HG02870 (cell line): ENCODE measurements at regions not wholly inside any gene's neighbourhood (a gene's known extent, or its start where the extent isn't known, plus 50 kb on each side); places are given as distances from the start of the nearest gene placed in this dataset.
"Not testable (repeated sequence)": the region's sequence is repeated elsewhere in the genome, so short reads cannot be mapped to it uniquely, and the experiment has no call there.

Experiments
- ATAC-seq: cut with Tn5 transposase; IDR thresholded peaks from one replicate; pipeline ENCODE4 v1.9.1; 2021; ENCODE audit warnings: mild to moderate bottlenecking, moderate library complexity; ENCODE audit not compliant: unreplicated experiment

- ATAC-seq: no peak
Observed at GRCh38 chr16:60816461-60816860, 1219.8 kb downstream of the CDH8 start.

- no peak for ATAC-seq
Observed at GRCh38 chr16:60815865-60816264, 1220.4 kb downstream of the CDH8 start.

- no peak for ATAC-seq
Observed at GRCh38 chr16:60815033-60815432, 1221.2 kb downstream of the CDH8 start.

- ATAC-seq: no peak
Observed at GRCh38 chr16:60811657-60812056, 1224.6 kb downstream of the CDH8 start.

GRCh38 chr16:60811051-60811608 lies 1225.1 kb downstream of the CDH8 start:
- ATAC-seq: no peak

GRCh38 chr16:60810250-60810649 lies 1226.0 kb downstream of the CDH8 start:
- ATAC-seq: no peak

GRCh38 chr16:60792437-60792836 lies 1243.8 kb downstream of the CDH8 start:
- no peak for ATAC-seq

- no peak for ATAC-seq
Observed at GRCh38 chr16:60788631-60789030, 1247.6 kb downstream of the CDH8 start.

GRCh38 chr16:60776281-60776680 lies 1260.0 kb downstream of the CDH8 start:
- no peak for ATAC-seq

- no peak for ATAC-seq
Observed at GRCh38 chr16:60771138-60771537, 1265.1 kb downstream of the CDH8 start.

GRCh38 chr16:60770384-60770783 lies 1265.9 kb downstream of the CDH8 start:
- not testable (repeated sequence) for ATAC-seq

- ATAC-seq: no peak
Observed at GRCh38 chr16:60763869-60764268, 1272.4 kb downstream of the CDH8 start.

- no peak for ATAC-seq
Observed at GRCh38 chr16:60755907-60756306, 1280.3 kb downstream of the CDH8 start.

GRCh38 chr16:60748366-60748765 lies 1287.9 kb downstream of the CDH8 start:
- ATAC-seq: no peak

- ATAC-seq: no peak
Observed at GRCh38 chr16:60744198-60744597, 1292.0 kb downstream of the CDH8 start.

GRCh38 chr16:60741810-60742209 lies 1294.4 kb downstream of the CDH8 start:
- no peak for ATAC-seq

GRCh38 chr16:60739737-60740683 lies 1296.2 kb downstream of the CDH8 start:
- no peak for ATAC-seq

- ATAC-seq: no peak
Observed at GRCh38 chr16:60731329-60732050, 1304.7 kb downstream of the CDH8 start.

- ATAC-seq: no peak
Observed at GRCh38 chr16:60729051-60729450, 1307.2 kb downstream of the CDH8 start.

- no peak for ATAC-seq
Observed at GRCh38 chr16:60727851-60728250, 1308.4 kb downstream of the CDH8 start.

GRCh38 chr16:60720060-60720459 lies 1316.2 kb downstream of the CDH8 start:
- ATAC-seq: no peak

- no peak for ATAC-seq
Observed at GRCh38 chr16:60717808-60718207, 1318.4 kb downstream of the CDH8 start.
